ENCODE measurements at regions not wholly inside any gene's neighbourhood (a gene's known extent, or its start where the extent isn't known, plus 50 kb on each side); places are given as distances from the start of the nearest gene placed in this dataset.

DNA sequence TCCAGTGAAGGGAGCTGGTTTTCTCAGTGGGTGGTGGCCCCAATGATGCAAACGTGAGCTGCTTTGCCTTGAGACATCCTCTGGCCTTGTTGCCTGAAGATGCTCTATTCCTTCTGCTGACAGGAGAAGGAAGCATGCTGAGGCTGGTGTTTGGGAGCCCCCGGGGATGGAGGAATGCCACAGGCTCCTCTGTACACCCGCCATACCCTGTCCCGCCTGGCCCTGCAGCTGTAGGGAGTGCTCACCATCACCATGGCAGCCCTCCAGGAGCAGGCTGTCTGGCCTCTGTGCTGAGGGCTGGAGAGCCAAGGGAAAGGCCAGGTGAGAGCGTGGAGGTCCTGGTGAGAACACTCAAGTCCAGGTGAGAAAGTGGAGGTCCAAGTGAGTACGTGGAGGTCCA, 134.4 kb downstream of the MRPL36 start:
- Histone ChIP-seq H3K27me3 (ENCODE audit: control insufficient read depth in 1 of 2, insufficient read depth in 2 of 2, low read length in 2 of 2) (peaks cover 0 to 8% of the 10 kb centered on the region in 2 donors), H3K36me3 (ENCODE audit: control insufficient read depth in 2 of 2, insufficient read depth in 2 of 2, low read length in 1 of 2) (no peaks in the 10 kb centered on the region), H3K27ac (ENCODE audit: low read depth in 2 of 2, low read length in 1 of 2) (no peak overlapping the region), H3K9me3 (ENCODE audit: control insufficient read depth in 2 of 2, insufficient read depth in 1 of 2, low read depth in 1 of 2, low read length in 1 of 2) (peaks cover 0 to 4% of the 10 kb centered on the region in 2 donors), H3K4me3 (ENCODE audit: low read depth in 1 of 2, low read length in 2 of 2) (no peak overlapping the region), H3K4me1 (ENCODE audit: control insufficient read depth in 2 of 2, insufficient read depth in 2 of 2, low read length in 1 of 2) (peaks cover 0 to 4% of the 10 kb centered on the region in 2 donors)
- WGBS, 2 donors = 52 to 60% methylated on average over 5 to 6 of the region's 6 CpGs

- WGBS, 2 donors = 81% methylated on average over 13 of the region's 13 CpGs
- Histone ChIP-seq H3K27me3 (ENCODE audit: control insufficient read depth in 1 of 2, insufficient read depth in 2 of 2, low read length in 2 of 2) (peaks cover 0 to 8% of the 10 kb centered on the region in 2 donors), H3K27ac (ENCODE audit: low read depth in 2 of 2, low read length in 1 of 2) (no peak overlapping the region)
These were observed 136.5 kb downstream of the MRPL36 start for GRCh38 chr5:1663186-1663585.

DNA sequence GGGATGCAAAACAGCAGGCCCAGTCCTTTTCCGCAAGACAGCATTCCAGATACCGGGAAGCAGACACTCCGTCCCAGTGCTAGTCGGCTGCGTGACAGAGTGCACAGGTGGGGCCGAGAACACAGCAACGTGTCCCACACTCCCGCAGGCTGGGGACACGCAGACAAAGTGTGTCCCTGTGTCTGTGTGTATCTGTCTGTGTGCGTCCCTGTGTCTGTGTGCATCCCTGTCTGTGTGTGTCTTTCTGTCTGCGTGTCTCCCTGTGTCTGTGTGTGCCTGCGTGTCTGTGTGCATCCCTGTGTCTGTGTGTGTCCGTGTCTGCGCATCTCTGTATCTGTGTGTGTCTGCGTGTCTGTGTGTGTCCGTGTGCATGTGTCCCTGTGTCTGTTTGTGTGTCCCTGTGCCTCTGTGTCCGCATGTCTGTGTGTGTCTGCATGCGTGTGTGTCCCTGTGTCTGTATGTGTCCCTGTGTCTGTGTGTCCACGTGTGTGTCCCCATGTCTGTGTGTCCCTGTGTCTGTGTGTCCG, 137.0 kb downstream of the MRPL36 start:
- Histone ChIP-seq H3K4me1 (ENCODE audit: control insufficient read depth in 2 of 2, insufficient read depth in 2 of 2, low read length in 1 of 2) (peaks cover 0 to 4% of the 10 kb centered on the region in 2 donors), H3K4me3 (ENCODE audit: low read depth in 1 of 2, low read length in 2 of 2) (no peak overlapping the region), H3K27me3 (ENCODE audit: control insufficient read depth in 1 of 2, insufficient read depth in 2 of 2, low read length in 2 of 2) (peaks cover 0 to 8% of the 10 kb centered on the region in 2 donors), H3K9me3 (ENCODE audit: control insufficient read depth in 2 of 2, insufficient read depth in 1 of 2, low read depth in 1 of 2, low read length in 1 of 2) (no peaks in the 10 kb centered on the region), H3K36me3 (ENCODE audit: control insufficient read depth in 2 of 2, insufficient read depth in 2 of 2, low read length in 1 of 2) (no peaks in the 10 kb centered on the region), H3K27ac (ENCODE audit: low read depth in 2 of 2, low read length in 1 of 2) (no peak overlapping the region)
- WGBS, 2 donors = 86 to 89% methylated on average over 20 of the region's 20 CpGs

More at GRCh38 chr5:1663186-1663585, 136.5 kb downstream of the MRPL36 start:
- H3K9me3 ChIP-seq (ENCODE audit: control insufficient read depth in 2 of 2, insufficient read depth in 1 of 2, low read depth in 1 of 2, low read length in 1 of 2) = no peaks in the 10 kb centered on the region
- no peaks in the 10 kb centered on the region for H3K36me3 ChIP-seq (ENCODE audit: control insufficient read depth in 2 of 2, insufficient read depth in 2 of 2, low read length in 1 of 2)
- no peak overlapping the region for H3K4me3 ChIP-seq (ENCODE audit: low read depth in 1 of 2, low read length in 2 of 2)
- H3K4me1 ChIP-seq (ENCODE audit: control insufficient read depth in 2 of 2, insufficient read depth in 2 of 2, low read length in 1 of 2) = peaks cover 0 to 4% of the 10 kb centered on the region in 2 donors

GRCh38 chr5:1661831-1662558, 137.6 kb downstream of the MRPL36 start:
- no peak overlapping the region for H3K27ac ChIP-seq (ENCODE audit: low read depth in 2 of 2, low read length in 1 of 2)
- no peaks in the 10 kb centered on the region for H3K36me3 ChIP-seq (ENCODE audit: control insufficient read depth in 2 of 2, insufficient read depth in 2 of 2, low read length in 1 of 2)
- H3K9me3 ChIP-seq (ENCODE audit: control insufficient read depth in 2 of 2, insufficient read depth in 1 of 2, low read depth in 1 of 2, low read length in 1 of 2) = no peaks in the 10 kb centered on the region
- H3K4me1 ChIP-seq (ENCODE audit: control insufficient read depth in 2 of 2, insufficient read depth in 2 of 2, low read length in 1 of 2) = peaks cover 0 to 3% of the 10 kb centered on the region in 2 donors
- peaks cover 0 to 8% of the 10 kb centered on the region in 2 donors for H3K27me3 ChIP-seq (ENCODE audit: control insufficient read depth in 1 of 2, insufficient read depth in 2 of 2, low read length in 2 of 2)
- no peak overlapping the region for H3K4me3 ChIP-seq (ENCODE audit: low read depth in 1 of 2, low read length in 2 of 2)
- 76 to 79% methylated on average over 23 of the region's 23 CpGs for WGBS, 2 donors

DNA sequence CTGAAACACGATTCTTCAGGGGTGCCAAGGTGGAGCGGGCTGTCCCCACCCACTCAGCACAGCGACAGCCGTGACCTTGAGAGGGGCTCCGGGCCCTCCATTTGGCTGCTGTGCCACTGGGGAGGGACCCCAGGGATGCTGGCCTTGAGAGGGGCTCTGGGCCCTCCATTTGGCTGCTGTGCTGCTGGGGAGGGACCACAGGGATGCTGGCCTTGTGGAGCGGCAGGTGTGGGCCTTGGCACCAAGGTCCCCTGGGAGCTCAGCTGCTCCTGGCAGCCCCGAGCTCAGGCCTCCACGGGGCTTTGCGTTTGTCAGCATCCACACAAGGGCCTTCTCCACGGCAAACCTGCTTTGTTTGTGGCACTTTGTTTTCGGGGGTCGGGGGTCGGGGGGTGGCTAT, 137.6 kb upstream of the LPCAT1 start:
- 68 to 79% methylated on average over 13 of the region's 13 CpGs for WGBS, 2 donors
- Histone ChIP-seq H3K36me3 (ENCODE audit: control insufficient read depth in 2 of 2, insufficient read depth in 2 of 2, low read length in 1 of 2) (no peaks in the 10 kb centered on the region), H3K27me3 (ENCODE audit: control insufficient read depth in 1 of 2, insufficient read depth in 2 of 2, low read length in 2 of 2) (peaks cover 0 to 2% of the 10 kb centered on the region in 2 donors), H3K4me1 (ENCODE audit: control insufficient read depth in 2 of 2, insufficient read depth in 2 of 2, low read length in 1 of 2) (no peaks in the 10 kb centered on the region), H3K9me3 (ENCODE audit: control insufficient read depth in 2 of 2, insufficient read depth in 1 of 2, low read depth in 1 of 2, low read length in 1 of 2) (no peaks in the 10 kb centered on the region), H3K27ac (ENCODE audit: low read depth in 2 of 2, low read length in 1 of 2) (no peak overlapping the region), H3K4me3 (ENCODE audit: low read depth in 1 of 2, low read length in 2 of 2) (no peak overlapping the region)

GRCh38 chr5:1660511-1660910, 136.8 kb upstream of the LPCAT1 start:
- Histone ChIP-seq H3K27ac (ENCODE audit: low read depth in 2 of 2, low read length in 1 of 2) (no peak overlapping the region), H3K36me3 (ENCODE audit: control insufficient read depth in 2 of 2, insufficient read depth in 2 of 2, low read length in 1 of 2) (no peaks in the 10 kb centered on the region), H3K27me3 (ENCODE audit: control insufficient read depth in 1 of 2, insufficient read depth in 2 of 2, low read length in 2 of 2) (peaks cover 0 to 2% of the 10 kb centered on the region in 2 donors), H3K9me3 (ENCODE audit: control insufficient read depth in 2 of 2, insufficient read depth in 1 of 2, low read depth in 1 of 2, low read length in 1 of 2) (no peaks in the 10 kb centered on the region), H3K4me3 (ENCODE audit: low read depth in 1 of 2, low read length in 2 of 2) (no peak overlapping the region), H3K4me1 (ENCODE audit: control insufficient read depth in 2 of 2, insufficient read depth in 2 of 2, low read length in 1 of 2) (no peaks in the 10 kb centered on the region)
- 69 to 78% methylated on average over 10 of the region's 10 CpGs for WGBS, 2 donors

DNA sequence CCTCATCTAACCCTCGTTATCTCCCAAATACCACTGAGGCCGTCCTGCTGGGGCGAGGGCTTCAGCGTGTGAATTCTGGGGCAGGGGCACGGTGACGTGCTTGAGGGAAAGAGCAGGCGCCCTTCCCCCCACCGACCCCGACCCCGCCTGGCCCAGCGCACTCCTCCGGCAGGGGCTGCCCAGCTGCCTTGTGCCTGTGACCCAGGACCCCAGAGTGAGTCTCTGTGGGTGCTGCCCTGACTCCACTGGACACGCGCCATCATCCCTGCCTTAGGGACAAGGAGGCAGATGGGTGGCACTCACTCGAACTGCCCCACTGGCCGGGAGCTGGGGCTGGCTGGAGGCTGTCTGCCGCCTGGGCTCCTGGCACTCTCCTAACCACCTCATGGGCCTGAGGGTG, 136.2 kb upstream of the LPCAT1 start:
- 59 to 63% methylated on average over 17 of the region's 17 CpGs for WGBS, 2 donors
- H3K4me3 ChIP-seq (ENCODE audit: low read depth in 1 of 2, low read length in 2 of 2) = no peak overlapping the region
- H3K27ac ChIP-seq (ENCODE audit: low read depth in 2 of 2, low read length in 1 of 2) = no peak overlapping the region
- peaks cover 0 to 2% of the 10 kb centered on the region in 2 donors for H3K27me3 ChIP-seq (ENCODE audit: control insufficient read depth in 1 of 2, insufficient read depth in 2 of 2, low read length in 2 of 2)
- no peaks in the 10 kb centered on the region for H3K9me3 ChIP-seq (ENCODE audit: control insufficient read depth in 2 of 2, insufficient read depth in 1 of 2, low read depth in 1 of 2, low read length in 1 of 2)
- no peaks in the 10 kb centered on the region for H3K36me3 ChIP-seq (ENCODE audit: control insufficient read depth in 2 of 2, insufficient read depth in 2 of 2, low read length in 1 of 2)
- no peaks in the 10 kb centered on the region for H3K4me1 ChIP-seq (ENCODE audit: control insufficient read depth in 2 of 2, insufficient read depth in 2 of 2, low read length in 1 of 2)

DNA sequence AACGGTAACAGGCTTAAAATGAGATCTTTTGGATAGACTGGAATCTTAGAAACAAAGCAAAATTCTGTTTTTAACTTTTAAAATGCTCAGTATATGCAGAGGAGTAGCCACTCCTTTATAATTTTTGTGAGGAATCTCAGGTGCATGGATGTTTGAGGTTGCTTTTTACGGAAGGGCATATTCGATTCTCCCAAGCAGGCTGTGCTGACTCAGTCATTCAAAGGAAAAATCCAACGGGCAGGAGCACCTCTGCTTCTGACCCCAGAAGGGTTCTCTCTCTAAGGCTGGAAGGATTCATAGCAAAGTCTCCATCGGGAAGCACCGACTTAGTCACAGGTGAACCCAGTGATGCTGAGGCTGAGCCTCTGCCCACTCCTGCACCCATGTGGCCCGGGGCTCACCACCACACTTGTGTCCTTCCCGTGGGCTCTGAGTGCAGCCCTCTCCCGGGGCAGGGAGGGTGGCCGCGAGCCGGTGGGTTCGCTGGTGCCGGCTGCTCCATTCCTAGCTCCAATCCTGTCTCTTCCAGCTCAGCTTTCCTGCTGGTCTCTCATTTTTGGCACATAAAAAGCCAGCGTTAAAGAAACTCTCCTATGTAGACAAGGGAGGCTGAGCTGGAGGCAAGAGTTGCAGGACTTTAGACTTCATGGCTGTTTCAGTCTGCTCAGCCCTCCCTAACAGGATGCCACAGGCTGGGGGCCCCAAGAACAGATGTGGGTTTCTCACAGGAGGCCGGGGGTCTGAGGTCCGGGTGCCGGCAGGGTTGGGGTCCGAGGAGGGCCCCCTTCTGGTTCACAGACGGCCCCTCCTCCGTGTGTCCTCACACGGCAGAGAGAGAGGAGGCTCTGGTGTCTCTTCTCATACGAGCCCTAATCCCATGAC, 135.6 kb upstream of the LPCAT1 start:
- Histone ChIP-seq H3K4me1 (ENCODE audit: control insufficient read depth in 2 of 2, insufficient read depth in 2 of 2, low read length in 1 of 2) (no peaks in the 10 kb centered on the region), H3K27me3 (ENCODE audit: control insufficient read depth in 1 of 2, insufficient read depth in 2 of 2, low read length in 2 of 2) (peaks cover 0 to 2% of the 10 kb centered on the region in 2 donors), H3K4me3 (ENCODE audit: low read depth in 1 of 2, low read length in 2 of 2) (no peak overlapping the region), H3K9me3 (ENCODE audit: control insufficient read depth in 2 of 2, insufficient read depth in 1 of 2, low read depth in 1 of 2, low read length in 1 of 2) (no peaks in the 10 kb centered on the region), H3K27ac (ENCODE audit: low read depth in 2 of 2, low read length in 1 of 2) (no peak overlapping the region), H3K36me3 (ENCODE audit: control insufficient read depth in 2 of 2, insufficient read depth in 2 of 2, low read length in 1 of 2) (no peaks in the 10 kb centered on the region)
- 52 to 55% methylated on average over 23 of the region's 23 CpGs for WGBS, 2 donors

DNA sequence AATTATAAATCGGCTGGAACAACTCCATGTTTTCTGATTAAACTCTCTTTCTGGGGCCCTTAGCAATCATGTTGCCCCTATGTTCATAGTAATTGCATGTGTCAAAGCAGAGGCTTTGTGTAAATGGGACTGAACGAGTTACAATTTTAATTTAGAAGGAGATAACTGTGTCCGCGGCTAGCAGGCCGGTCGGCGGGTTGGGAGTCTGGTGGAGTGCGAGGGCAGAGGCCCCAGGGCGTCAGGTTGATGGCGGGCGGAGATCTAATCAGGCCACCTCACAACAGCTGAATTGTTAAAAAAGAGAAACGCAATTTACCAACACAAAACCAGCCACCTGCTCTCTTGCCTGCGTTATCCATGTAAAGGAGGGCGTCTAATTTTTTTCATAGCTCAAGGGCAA, 134.9 kb upstream of the LPCAT1 start:
- no peak overlapping the region for H3K27ac ChIP-seq (ENCODE audit: low read depth in 2 of 2, low read length in 1 of 2)
- H3K9me3 ChIP-seq (ENCODE audit: control insufficient read depth in 2 of 2, insufficient read depth in 1 of 2, low read depth in 1 of 2, low read length in 1 of 2) = no peaks in the 10 kb centered on the region
- peaks cover under 1 to 2% of the 10 kb centered on the region in 2 donors for H3K4me1 ChIP-seq (ENCODE audit: control insufficient read depth in 2 of 2, insufficient read depth in 2 of 2, low read length in 1 of 2)
- H3K36me3 ChIP-seq (ENCODE audit: control insufficient read depth in 2 of 2, insufficient read depth in 2 of 2, low read length in 1 of 2) = no peaks in the 10 kb centered on the region
- WGBS, 2 donors = 68 to 70% methylated on average over 14 of the region's 14 CpGs
- H3K4me3 ChIP-seq (ENCODE audit: low read depth in 1 of 2, low read length in 2 of 2) = no peak overlapping the region
- H3K27me3 ChIP-seq (ENCODE audit: control insufficient read depth in 1 of 2, insufficient read depth in 2 of 2, low read length in 2 of 2) = peaks cover 0 to 2% of the 10 kb centered on the region in 2 donors

Measured in esophagus (tissue), 2 donors.